ENCODE measurements at regions not wholly inside any gene's neighbourhood (a gene's known extent, or its start where the extent isn't known, plus 50 kb on each side); places are given as distances from the start of the nearest gene placed in this dataset.

- Histone ChIP-seq H3K27me3 (peaks cover 0 to 4% (median 0%) of the 10 kb centered on the region in 11 experiments; a peak in 5 of 22 replicates), H3K4me3 (no peak overlapping the region), H3K4me2 (no peak overlapping the region), H3K27ac (no peak overlapping the region), H3K36me3 (no peaks in the 10 kb centered on the region), H3K9ac (no peak overlapping the region), H3K9me3 (replicated peaks in 1 of 11) (no peaks in the 10 kb centered on the region), H4K20me1 (no peaks in the 10 kb centered on the region), H3K4me1 (peaks cover 25 to 36% (median 31%) of the 10 kb centered on the region in 10 experiments)
- no peak for TF ChIP-seq Cebpa-rat (IDR thresholded peaks at IDR 0.05)
These were observed 128.9 kb downstream of the MRM1 start for GRCh38 chr17:36730095-36730808.

DNA sequence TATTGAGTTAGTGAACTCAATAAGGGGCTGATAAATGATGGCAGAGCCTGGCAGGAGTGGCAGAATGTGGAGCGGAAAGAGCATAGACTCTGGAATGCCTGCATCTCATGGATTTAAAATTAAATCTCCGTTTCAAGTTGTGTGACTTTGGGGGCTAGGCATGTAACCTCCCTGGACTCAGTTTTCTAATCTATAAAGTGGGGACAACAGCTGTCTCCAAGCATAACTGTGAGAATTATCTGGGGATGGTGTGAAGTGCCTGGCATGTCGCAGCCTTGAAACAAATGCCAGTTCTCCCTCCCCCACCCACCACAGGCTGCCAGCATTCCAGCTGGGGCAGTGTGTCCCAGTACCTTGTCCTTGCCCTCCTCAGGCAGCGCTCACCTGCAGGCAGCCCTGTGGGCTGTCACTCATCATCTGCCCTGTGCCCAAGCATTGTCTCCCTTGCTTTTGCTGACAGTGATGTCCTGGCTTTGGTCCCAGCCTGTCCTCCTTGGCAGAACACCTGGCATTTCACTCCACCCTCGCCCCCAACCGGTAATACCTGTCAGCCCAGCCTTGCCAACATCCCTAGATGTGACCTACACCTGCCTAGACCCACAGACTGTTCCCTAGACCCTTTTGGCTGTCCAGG is 129.6 kb downstream of the MRM1 start:
- Histone ChIP-seq H3K27ac (no peak overlapping the region), H3K4me1 (peaks cover 23 to 35% (median 33%) of the 10 kb centered on the region in 10 experiments), H3K4me3 (no peak overlapping the region), H3K36me3 (no peaks in the 10 kb centered on the region), H4K20me1 (no peaks in the 10 kb centered on the region), H3K9ac (no peak overlapping the region), H3K27me3 (peaks cover 0 to 4% (median 0%) of the 10 kb centered on the region in 11 experiments; a peak in 5 of 22 replicates), H3K9me3 (replicated peaks in 1 of 11) (no peaks in the 10 kb centered on the region), H3K4me2 (no peak overlapping the region)
- no peak for TF ChIP-seq Cebpa-rat (IDR thresholded peaks at IDR 0.05)

DNA sequence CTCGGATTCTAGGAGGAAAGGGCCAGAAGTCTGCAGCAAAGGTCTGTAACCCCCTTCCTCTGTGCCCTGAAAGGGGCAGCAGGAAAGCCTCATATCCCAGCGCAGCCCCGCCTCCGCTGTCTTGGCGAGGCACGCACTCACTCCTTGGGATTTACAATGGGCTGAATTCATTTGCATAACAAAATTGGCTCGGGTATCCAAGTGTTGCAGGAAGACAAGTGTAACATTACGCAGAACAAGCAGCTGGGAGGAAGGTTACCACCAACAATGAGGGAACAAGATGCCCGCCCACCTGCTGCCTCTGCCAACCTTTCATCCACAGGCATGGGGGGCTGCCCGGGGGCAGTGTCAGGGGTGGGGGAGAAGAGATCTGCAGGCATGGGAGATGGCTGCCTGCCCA is 130.4 kb downstream of the MRM1 start:
- H3K9me3 ChIP-seq (replicated peaks in 1 of 11): no peaks in the 10 kb centered on the region
- peaks cover 0 to 4% (median 0%) of the 10 kb centered on the region in 11 experiments; a peak in 5 of 22 replicates for H3K27me3 ChIP-seq
- no peak overlapping the region for H3K9ac ChIP-seq
- H3K27ac ChIP-seq: no peak overlapping the region
- H3K36me3 ChIP-seq: no peaks in the 10 kb centered on the region
- H3K4me2 ChIP-seq: no peak overlapping the region
- H4K20me1 ChIP-seq: no peaks in the 10 kb centered on the region
- no peak overlapping the region for H3K4me3 ChIP-seq
- H3K4me1 ChIP-seq: peaks cover 21 to 33% (median 29%) of the 10 kb centered on the region in 10 experiments
- TF ChIP-seq Cebpa-rat (IDR thresholded peaks at IDR 0.05): no peak

DNA sequence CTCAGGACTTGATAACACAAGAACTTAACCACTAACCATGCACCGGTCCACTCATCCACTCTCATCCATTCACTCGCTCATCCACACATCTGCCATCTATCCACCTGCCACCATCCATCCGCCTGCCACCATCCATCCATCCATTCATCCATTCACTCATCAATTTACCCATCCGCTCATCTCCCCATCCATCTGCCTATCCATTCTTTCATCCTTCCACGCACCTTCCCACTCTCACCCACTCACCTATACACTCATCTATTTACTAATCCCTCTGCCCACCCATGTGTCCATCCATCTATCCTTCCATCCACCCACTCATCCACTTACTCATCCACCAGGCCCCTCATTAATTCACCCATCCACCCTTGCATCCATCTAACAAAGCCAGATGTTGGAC is 131.0 kb downstream of the MRM1 start:
- H3K4me2 ChIP-seq: no peak overlapping the region
- no peak overlapping the region for H3K27ac ChIP-seq
- H3K4me1 ChIP-seq: peaks cover 18 to 27% (median 25%) of the 10 kb centered on the region in 10 experiments
- H4K20me1 ChIP-seq: no peaks in the 10 kb centered on the region
- peaks cover 0 to 3% (median 0%) of the 10 kb centered on the region in 11 experiments; a peak in 5 of 22 replicates for H3K27me3 ChIP-seq
- H3K9ac ChIP-seq: no peak overlapping the region
- TF ChIP-seq Cebpa-rat (IDR thresholded peaks at IDR 0.05): no peak
- no peak overlapping the region for H3K4me3 ChIP-seq
- no peaks in the 10 kb centered on the region for H3K9me3 ChIP-seq (replicated peaks in 1 of 11)
- H3K36me3 ChIP-seq: no peaks in the 10 kb centered on the region

DNA sequence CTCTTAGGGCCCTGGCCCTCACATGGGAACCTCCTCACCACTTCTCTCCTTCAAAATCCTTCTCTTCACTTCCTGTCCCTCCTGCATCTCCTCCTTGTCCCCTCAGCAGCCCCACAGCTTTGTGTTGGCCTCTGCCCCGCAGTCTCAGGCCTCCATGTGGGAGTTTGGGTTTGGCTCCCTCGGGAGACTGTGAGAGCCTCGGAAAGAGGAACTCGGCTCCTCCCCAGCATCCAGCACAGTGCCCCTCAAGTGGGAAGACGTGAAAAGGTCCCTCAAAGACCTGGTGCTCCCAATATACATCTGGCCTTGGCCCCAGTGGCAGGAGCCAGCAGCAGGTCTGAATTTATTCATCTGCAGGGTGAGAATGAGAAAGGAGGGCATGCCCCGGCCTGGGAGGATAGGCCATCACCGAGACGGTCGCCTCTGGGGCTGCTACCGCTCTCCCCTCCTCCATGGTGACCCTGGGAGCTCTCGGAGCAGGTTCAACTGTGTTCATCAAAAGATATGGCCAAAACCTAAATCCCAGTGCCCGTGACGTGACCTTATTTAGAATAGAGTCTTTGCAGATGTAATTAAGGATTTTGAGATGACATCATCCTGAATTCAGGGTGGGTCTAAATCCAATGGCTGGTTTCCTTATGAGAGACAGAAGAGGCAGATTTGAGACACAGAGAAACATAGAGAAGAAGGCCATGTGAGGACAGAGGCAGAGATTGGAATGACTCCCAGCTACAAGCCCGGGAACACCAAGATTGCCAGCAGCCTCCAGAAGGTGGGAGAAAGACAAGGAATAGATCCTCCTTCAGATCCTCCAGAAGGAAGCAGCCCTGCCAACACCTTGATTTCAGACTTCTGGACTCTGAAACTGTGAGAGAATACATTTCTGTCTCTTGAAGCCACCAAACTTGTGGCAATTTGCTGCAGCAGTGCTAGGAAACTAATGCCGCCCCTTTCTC is 135.1 kb downstream of the MRM1 start:
- peak overlapping the region; percentile 43 to 75 (median 52) for H3K4me2 ChIP-seq
- no peaks in the 10 kb centered on the region for H3K36me3 ChIP-seq
- H3K27ac ChIP-seq: no peak overlapping the region
- H4K20me1 ChIP-seq: no peaks in the 10 kb centered on the region
- no peaks in the 10 kb centered on the region for H3K27me3 ChIP-seq
- H3K4me1 ChIP-seq: peaks cover 9 to 26% (median 13%) of the 10 kb centered on the region in 10 experiments
- H3K9ac ChIP-seq: no peak overlapping the region
- no peaks in the 10 kb centered on the region for H3K9me3 ChIP-seq (replicated peaks in 1 of 11)
- no peak for TF ChIP-seq Cebpa-rat (IDR thresholded peaks at IDR 0.05)
- H3K4me3 ChIP-seq: no peak overlapping the region

GRCh38 chr17:36739208-36739607 is 137.8 kb downstream of the MRM1 start:
- H3K4me1 ChIP-seq: peaks cover 9 to 26% (median 13%) of the 10 kb centered on the region in 10 experiments

DNA sequence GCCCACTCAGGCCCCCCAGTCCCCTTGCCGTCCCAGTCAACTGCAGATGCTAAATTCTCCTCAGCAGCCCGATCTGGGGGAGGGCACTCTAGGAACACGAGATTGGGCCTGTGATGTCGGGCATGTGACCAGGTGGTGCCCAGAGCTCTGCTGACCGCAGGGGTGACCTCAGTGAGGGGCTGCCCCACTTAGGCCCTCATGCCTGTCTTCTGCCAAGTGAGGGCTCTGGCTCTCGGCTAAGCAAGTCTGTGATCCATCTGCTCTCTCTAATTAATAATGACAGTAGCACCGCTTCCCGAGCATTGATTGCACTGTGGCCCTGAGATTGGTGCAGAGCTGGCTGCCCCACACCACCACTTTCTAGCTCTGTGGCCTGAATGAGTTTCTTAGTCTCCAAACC is 138.8 kb downstream of the MRM1 start:
- H3K4me2 ChIP-seq: no peak overlapping the region; a peak in 1 of 22 replicates
- no peak overlapping the region for H3K4me3 ChIP-seq
- no peak for TF ChIP-seq Cebpa-rat (IDR thresholded peaks at IDR 0.05)
- H3K9me3 ChIP-seq (replicated peaks in 1 of 11): no peaks in the 10 kb centered on the region
- no peaks in the 10 kb centered on the region for H4K20me1 ChIP-seq
- H3K27ac ChIP-seq: no peak overlapping the region
- peaks cover 9 to 26% (median 13%) of the 10 kb centered on the region in 10 experiments for H3K4me1 ChIP-seq
- no peak overlapping the region for H3K9ac ChIP-seq
- H3K36me3 ChIP-seq: no peaks in the 10 kb centered on the region
- no peaks in the 10 kb centered on the region for H3K27me3 ChIP-seq

More at GRCh38 chr17:36739208-36739607, 137.8 kb downstream of the MRM1 start:
- H3K27me3 ChIP-seq: no peaks in the 10 kb centered on the region
- no peak overlapping the region for H3K27ac ChIP-seq
- H3K36me3 ChIP-seq: no peaks in the 10 kb centered on the region
- H4K20me1 ChIP-seq: no peaks in the 10 kb centered on the region
- no peak overlapping the region for H3K4me3 ChIP-seq
- no peaks in the 10 kb centered on the region for H3K9me3 ChIP-seq (replicated peaks in 1 of 11)
- H3K4me2 ChIP-seq: no peak overlapping the region; a peak in 1 of 22 replicates
- TF ChIP-seq Cebpa-rat (IDR thresholded peaks at IDR 0.05): no peak
- no peak overlapping the region for H3K9ac ChIP-seq

GRCh38 chr17:36741019-36741902 is 139.9 kb downstream of the MRM1 start:
- H4K20me1 ChIP-seq: no peaks in the 10 kb centered on the region
- no peak for TF ChIP-seq Cebpa-rat (IDR thresholded peaks at IDR 0.05)
- no peak overlapping the region for H3K9ac ChIP-seq

More at GRCh38 chr17:36741019-36741902, 139.9 kb downstream of the MRM1 start:
- no peak overlapping the region for H3K27ac ChIP-seq
- H3K27me3 ChIP-seq: no peaks in the 10 kb centered on the region
- H3K4me1 ChIP-seq: peaks cover 1 to 18% (median 3%) of the 10 kb centered on the region in 10 experiments; a peak in 19 of 20 replicates
- no peak overlapping the region for H3K4me2 ChIP-seq
- H3K9me3 ChIP-seq (replicated peaks in 1 of 11): no peaks in the 10 kb centered on the region
- H3K4me3 ChIP-seq: no peak overlapping the region
- no peaks in the 10 kb centered on the region for H3K36me3 ChIP-seq
